ENCODE measurements at regions not wholly inside any gene's neighbourhood (a gene's known extent, or its start where the extent isn't known, plus 50 kb on each side); places are given as distances from the start of the nearest gene placed in this dataset.

DNA sequence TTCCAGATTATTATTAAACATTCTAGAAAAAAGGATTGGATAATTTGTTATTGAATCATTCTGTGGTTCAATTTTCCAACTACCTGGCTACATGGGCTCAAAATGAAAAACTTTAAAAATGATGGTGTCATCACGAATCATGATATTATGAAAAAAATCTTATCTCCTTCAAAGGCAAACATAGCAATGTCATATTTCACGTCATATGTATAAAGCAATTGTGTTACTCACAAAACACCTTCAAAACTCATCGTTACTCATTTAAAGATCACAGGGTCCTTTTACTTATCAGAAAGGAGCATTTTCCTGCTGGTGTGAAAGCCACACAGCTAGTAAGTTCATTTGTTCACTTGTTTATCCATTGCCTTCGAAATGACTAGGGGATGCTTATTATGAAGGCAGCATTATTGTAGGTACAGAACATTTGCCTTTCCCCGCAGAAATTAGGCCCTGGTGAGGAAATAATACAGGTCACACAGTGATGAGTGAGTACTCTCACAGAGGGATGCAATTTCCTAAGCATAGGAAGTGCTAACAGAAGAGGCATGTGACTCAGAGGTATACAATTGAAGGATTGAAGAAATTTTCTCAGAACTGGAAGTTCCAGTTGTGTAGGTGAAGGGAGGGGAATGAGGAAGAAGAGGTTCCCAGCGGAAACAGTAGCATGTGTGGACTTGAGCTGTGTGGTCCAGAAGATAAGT is 478.7 kb downstream of the INHBA start:
- TF ChIP-seq, protein P1, sequence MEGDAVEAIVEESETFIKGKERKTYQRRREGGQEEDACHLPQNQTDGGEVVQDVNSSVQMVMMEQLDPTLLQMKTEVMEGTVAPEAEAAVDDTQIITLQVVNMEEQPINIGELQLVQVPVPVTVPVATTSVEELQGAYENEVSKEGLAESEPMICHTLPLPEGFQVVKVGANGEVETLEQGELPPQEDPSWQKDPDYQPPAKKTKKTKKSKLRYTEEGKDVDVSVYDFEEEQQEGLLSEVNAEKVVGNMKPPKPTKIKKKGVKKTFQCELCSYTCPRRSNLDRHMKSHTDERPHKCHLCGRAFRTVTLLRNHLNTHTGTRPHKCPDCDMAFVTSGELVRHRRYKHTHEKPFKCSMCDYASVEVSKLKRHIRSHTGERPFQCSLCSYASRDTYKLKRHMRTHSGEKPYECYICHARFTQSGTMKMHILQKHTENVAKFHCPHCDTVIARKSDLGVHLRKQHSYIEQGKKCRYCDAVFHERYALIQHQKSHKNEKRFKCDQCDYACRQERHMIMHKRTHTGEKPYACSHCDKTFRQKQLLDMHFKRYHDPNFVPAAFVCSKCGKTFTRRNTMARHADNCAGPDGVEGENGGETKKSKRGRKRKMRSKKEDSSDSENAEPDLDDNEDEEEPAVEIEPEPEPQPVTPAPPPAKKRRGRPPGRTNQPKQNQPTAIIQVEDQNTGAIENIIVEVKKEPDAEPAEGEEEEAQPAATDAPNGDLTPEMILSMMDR (IDR thresholded peaks at IDR 0.05), result no peak
- no peak for TF ChIP-seq POLR2A (IDR thresholded peaks at IDR 0.05)
- TF ChIP-seq EP300 (IDR thresholded peaks at IDR 0.05), result no peak
- no peak for TF ChIP-seq POLR2AphosphoS5 (IDR thresholded peaks at IDR 0.05)

Data from stomach (tissue), 4 donors.